IgD-negative memory B cell (primary cell): ENCODE measurements at regions not wholly inside any gene's neighbourhood (a gene's known extent, or its start where the extent isn't known, plus 50 kb on each side); places are given as distances from the start of the nearest gene placed in this dataset.
"Not testable (repeated sequence)": the region's sequence is repeated elsewhere in the genome, so short reads cannot be mapped to it uniquely, and the experiment has no call there.

ENCODE experiments used
- H3K27ac Mint-ChIP-seq, 3 donors: one replicate each; pipeline ENCODE4 v1.8.0; 2020 to 2022; ENCODE audit warnings: mild to moderate bottlenecking in 3 of 3, mixed read lengths in 3 of 3, moderate library complexity in 1 of 3
- H3K27me3 Mint-ChIP-seq: one replicate; pipeline ENCODE4 v1.8.0; 2021; ENCODE audit warnings: mixed read lengths
- H3K36me3 Mint-ChIP-seq: one replicate; pipeline ENCODE4 v1.8.0; 2020; ENCODE audit warnings: mild to moderate bottlenecking, mixed read lengths
- H3K4me1 Mint-ChIP-seq, 3 donors: one replicate each; pipeline ENCODE4 v1.8.0; 2020 to 2022; ENCODE audit warnings: mixed read lengths in 3 of 3, mild to moderate bottlenecking in 1 of 3
- H3K4me3 Mint-ChIP-seq, 4 donors: one replicate each; pipeline ENCODE4 v1.8.0; 2020 to 2022; ENCODE audit warnings: mild to moderate bottlenecking in 4 of 4, mixed read lengths in 4 of 4, moderate library complexity in 3 of 4
- H3K9me3 Mint-ChIP-seq, 3 donors: one replicate each; pipeline ENCODE4 v1.8.0; 2020 to 2021; ENCODE audit warnings: mixed read lengths in 3 of 3, mild to moderate bottlenecking in 1 of 3

DNA sequence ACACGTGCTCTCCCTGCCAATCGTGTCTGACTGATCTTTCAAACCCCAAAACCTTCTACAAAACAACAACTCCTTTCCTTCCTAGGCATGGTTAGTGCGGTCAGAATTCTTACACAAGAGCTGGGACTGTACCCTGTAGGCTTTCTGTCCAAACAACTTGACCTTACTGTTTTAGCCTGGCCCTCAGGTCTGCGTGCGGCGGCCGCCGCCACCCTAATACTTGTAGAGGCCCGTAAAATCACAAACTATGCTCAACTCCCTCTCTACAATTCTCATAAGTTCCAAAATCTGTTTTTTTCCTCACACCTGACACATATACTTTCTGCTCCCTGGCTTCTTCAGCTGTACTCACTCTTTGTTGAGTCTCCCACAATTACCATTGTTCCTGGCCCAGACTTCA is 814.3 kb upstream of the VRK2 start:
- not testable (repeated sequence) for H3K4me1 Mint-ChIP-seq, H3K27ac Mint-ChIP-seq, H3K4me3 Mint-ChIP-seq, H3K9me3 Mint-ChIP-seq, H3K36me3 Mint-ChIP-seq, H3K27me3 Mint-ChIP-seq

- not testable (repeated sequence) for H3K27me3 Mint-ChIP-seq, H3K4me3 Mint-ChIP-seq, H3K36me3 Mint-ChIP-seq, H3K4me1 Mint-ChIP-seq, H3K27ac Mint-ChIP-seq
- peaks cover 16 to 42% (median 20%) of the 10 kb centered on the region in 3 donors for H3K9me3 Mint-ChIP-seq
Observed at GRCh38 chr2:57251495-57251894, 795.1 kb upstream of the VRK2 start.

DNA sequence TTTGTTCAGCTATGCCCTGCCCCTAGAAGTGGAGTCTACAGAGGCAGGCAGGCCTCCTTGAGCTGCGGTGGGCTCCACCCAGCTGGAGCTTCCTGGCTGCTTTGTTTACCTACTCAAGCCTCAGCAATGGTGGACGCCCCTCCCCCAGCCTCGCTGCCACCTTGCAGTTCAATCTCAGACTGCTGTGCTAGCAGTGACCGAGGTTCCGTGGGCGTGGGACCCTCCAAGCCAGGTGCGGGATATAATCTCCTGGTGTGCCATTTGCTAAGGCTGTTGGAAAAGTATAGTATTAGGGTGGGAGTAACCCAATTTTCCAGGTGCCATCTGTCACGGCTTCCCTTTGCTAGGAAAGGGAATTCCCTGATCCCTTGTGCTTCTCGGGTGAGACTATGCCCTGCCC is 770.2 kb upstream of the VRK2 start:
- H3K9me3 Mint-ChIP-seq: peaks cover 6 to 21% (median 12%) of the 10 kb centered on the region in 3 donors
- H3K4me1 Mint-ChIP-seq, H3K27ac Mint-ChIP-seq, H3K27me3 Mint-ChIP-seq, H3K36me3 Mint-ChIP-seq, H3K4me3 Mint-ChIP-seq: not testable (repeated sequence)

DNA sequence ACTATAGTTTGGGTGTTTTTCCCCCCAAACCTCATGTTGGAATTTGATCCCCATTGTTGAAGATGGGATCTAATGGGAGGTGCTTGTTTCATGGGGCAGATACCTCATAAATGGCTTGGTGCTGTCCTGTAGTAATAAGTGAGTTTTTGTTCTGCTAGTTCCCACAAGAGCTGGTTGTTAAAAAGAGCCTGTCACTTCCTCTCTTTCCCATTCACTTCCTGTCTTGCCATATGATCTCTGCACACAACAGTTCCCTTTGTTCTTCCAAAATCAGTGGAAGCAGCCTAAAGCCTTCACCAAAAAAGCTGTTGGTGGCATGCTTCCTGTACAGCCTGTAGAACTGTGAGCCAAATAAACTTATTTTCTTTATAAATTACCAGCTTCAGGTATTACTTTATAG is 768.2 kb upstream of the VRK2 start:
- no peak overlapping the region for H3K4me3 Mint-ChIP-seq
- H3K36me3 Mint-ChIP-seq: peaks cover 3% of the 10 kb centered on the region
- no peaks in the 10 kb centered on the region for H3K27me3 Mint-ChIP-seq
- H3K4me1 Mint-ChIP-seq: no peaks in the 10 kb centered on the region
- no peak overlapping the region for H3K27ac Mint-ChIP-seq
- peaks cover 6 to 19% (median 12%) of the 10 kb centered on the region in 3 donors for H3K9me3 Mint-ChIP-seq

- peaks cover 2% of the 10 kb centered on the region for H3K36me3 Mint-ChIP-seq
- no peaks in the 10 kb centered on the region for H3K4me1 Mint-ChIP-seq
- H3K4me3 Mint-ChIP-seq: no peak overlapping the region
Observed at GRCh38 chr2:57291209-57291608, 755.4 kb upstream of the VRK2 start.

GRCh38 chr2:57296795-57297517 is 749.6 kb upstream of the VRK2 start:
- H3K4me1 Mint-ChIP-seq: no peaks in the 10 kb centered on the region
- no peaks in the 10 kb centered on the region for H3K36me3 Mint-ChIP-seq
- H3K4me3 Mint-ChIP-seq: no peak overlapping the region
- peaks cover 0 to 4% (median 0%) of the 10 kb centered on the region in 3 donors for H3K9me3 Mint-ChIP-seq
- H3K27ac Mint-ChIP-seq: no peak overlapping the region
- no peaks in the 10 kb centered on the region for H3K27me3 Mint-ChIP-seq

More at GRCh38 chr2:57291209-57291608, 755.4 kb upstream of the VRK2 start:
- H3K27ac Mint-ChIP-seq: no peak overlapping the region
- no peaks in the 10 kb centered on the region for H3K27me3 Mint-ChIP-seq
- peaks cover 0 to 2% (median under 1%) of the 10 kb centered on the region in 3 donors for H3K9me3 Mint-ChIP-seq

DNA sequence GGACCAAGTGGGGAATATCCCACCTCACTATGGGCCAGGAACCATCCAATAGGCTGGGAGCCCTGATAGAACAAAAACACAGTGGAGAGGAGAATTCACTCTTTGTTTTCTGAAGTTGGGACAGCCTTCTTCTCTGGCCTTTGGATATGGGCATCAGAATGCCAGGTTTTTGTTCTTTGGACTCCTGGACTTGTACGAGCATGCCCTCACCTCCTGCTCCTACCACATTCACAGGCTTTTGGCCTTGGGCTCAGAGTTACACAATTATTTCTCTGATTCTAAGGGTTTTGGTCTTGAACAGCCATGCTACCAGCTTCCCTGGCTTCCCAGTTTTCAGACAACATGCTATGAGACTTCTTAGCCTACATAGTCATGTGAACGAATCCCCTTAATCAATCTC is 732.9 kb upstream of the VRK2 start:
- Mint-ChIP-seq H3K4me1 (no peaks in the 10 kb centered on the region), H3K36me3 (peaks cover 3% of the 10 kb centered on the region), H3K27ac (no peak overlapping the region), H3K9me3 (peaks cover 0 to 1% (median 0%) of the 10 kb centered on the region in 3 donors), H3K27me3 (no peaks in the 10 kb centered on the region), H3K4me3 (no peak overlapping the region)

DNA sequence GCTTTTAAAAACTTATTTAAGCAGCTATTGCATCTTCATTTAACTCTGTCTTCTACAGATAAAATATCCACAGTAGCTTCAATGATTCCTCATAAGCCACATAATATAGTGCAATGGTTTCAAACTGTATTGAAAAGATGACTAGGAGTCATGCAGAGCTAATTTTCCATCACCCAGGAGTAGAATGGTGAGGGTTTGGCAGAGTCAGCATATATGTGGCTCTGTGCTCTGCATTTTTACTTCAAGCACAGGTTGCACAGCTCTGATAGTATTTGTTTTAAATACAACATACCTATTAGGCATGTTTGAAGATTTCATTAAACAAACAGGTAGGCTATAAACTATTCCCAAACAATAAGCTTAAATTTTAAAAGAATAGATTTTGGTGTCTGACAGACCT is 731.9 kb upstream of the VRK2 start:
- Mint-ChIP-seq H3K27me3 (no peaks in the 10 kb centered on the region), H3K9me3 (peaks cover 0 to 5% (median 0%) of the 10 kb centered on the region in 3 donors), H3K36me3 (peaks cover 3% of the 10 kb centered on the region), H3K4me1 (no peaks in the 10 kb centered on the region), H3K4me3 (no peak overlapping the region), H3K27ac (no peak overlapping the region)

DNA sequence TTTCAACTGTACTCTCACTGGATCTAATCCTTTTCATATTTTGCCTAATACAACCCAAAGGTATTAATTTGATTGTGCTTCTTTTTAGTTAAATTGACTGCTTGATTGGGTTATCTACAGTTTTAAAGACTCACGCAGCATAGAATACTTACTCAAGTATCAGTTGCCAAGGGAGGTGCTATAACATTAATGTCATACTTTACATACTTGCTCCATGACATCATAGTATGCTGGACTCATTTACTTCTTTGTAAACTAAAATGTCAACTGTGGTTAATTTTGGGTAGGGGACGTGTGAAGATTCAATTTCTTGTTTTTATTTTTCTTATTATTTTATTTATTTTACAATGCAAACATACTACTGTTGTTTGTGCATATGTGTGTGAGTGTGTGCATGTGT is 716.2 kb upstream of the VRK2 start:
- Mint-ChIP-seq H3K27me3 (no peaks in the 10 kb centered on the region), H3K9me3 (no peaks in the 10 kb centered on the region), H3K4me1 (no peaks in the 10 kb centered on the region), H3K36me3 (no peaks in the 10 kb centered on the region), H3K27ac (no peak overlapping the region), H3K4me3 (no peak overlapping the region)

DNA sequence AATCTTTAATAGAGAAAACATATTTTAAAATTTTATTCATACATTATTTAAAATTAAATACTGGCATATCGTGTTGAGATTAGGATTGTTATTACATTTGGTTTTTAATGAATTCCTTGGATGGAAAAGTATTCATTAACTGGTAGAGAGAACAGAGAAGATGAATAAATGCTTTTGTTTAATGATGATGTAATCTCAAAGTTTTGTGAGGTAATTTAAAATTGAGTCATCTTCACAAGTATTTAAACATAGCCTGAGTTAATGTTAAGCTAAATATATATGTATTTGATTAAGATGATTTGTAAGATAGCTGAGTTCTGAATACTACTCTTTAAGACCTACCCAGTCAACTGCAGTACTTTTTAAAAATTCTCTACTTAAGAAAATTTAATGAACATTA is 713.4 kb upstream of the VRK2 start:
- Mint-ChIP-seq H3K4me1 (no peaks in the 10 kb centered on the region), H3K9me3 (peaks cover 0 to 2% (median 0%) of the 10 kb centered on the region in 3 donors), H3K4me3 (no peak overlapping the region), H3K36me3 (no peaks in the 10 kb centered on the region), H3K27me3 (no peaks in the 10 kb centered on the region), H3K27ac (no peak overlapping the region)

DNA sequence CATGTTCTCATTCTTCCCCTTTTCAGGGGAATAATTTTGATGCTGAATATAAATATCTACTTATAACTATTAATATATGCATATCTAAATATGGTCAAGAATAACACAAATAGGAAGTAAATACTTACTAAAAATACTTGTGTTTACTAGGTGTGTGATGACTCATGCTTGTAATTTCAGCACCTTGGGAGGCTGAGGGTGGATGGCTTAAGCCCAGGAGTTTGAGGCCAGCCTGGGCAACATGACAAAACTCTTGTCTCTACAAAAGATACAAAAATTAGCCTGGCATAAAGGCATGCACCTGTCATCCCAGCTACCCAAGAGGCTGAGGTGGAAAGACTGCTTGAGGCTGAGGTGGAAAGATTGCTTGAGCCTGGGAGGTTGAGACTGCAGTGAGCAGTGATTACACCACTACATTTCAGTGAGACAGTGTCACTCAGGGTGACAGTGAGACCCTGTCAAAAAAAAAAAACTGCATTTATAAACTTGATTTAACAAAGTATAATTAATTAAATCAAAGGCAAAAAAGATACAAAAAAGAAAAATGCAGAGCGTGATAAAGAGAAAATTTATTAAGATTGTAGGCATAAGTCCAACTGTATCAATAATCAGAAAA is 703.1 kb upstream of the VRK2 start:
- Mint-ChIP-seq H3K9me3 (peaks cover 13 to 16% (median 14%) of the 10 kb centered on the region in 3 donors), H3K4me1 (peaks cover 0 to 1% (median 0%) of the 10 kb centered on the region in 3 donors), H3K27me3 (no peaks in the 10 kb centered on the region), H3K27ac (no peak overlapping the region), H3K4me3 (no peak overlapping the region), H3K36me3 (peaks cover 6% of the 10 kb centered on the region)

DNA sequence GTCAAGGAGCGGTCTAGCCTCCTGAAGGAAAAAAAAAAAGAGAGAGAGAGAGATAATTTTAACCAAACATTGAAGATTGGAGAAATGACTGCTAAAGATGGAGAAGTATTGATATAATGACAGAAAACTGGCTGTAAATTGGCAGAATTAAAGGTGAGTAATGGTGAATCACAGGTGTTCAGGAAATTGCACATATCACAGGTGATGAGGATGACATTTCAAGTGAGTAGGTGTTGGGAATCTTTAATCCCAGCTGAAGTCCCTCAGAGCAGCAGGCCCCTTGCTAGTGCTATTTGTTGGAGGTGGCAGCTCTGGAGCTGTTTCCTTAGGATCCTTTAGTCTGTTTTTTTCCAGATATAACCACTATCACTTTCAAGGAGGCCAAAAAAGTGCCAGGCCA is 678.4 kb upstream of the VRK2 start:
- Mint-ChIP-seq H3K27ac (peak overlapping the region in 1 of 3 donors; percentile 19), H3K4me1 (no peaks in the 10 kb centered on the region), H3K36me3 (no peaks in the 10 kb centered on the region), H3K27me3 (no peaks in the 10 kb centered on the region), H3K9me3 (peaks cover 0 to 5% (median 3%) of the 10 kb centered on the region in 3 donors), H3K4me3 (no peak overlapping the region)

GRCh38 chr2:57370882-57371585 is 675.6 kb upstream of the VRK2 start:
- Mint-ChIP-seq H3K4me3 (no peak overlapping the region), H3K27me3 (no peaks in the 10 kb centered on the region), H3K27ac (no peak overlapping the region), H3K4me1 (no peaks in the 10 kb centered on the region), H3K36me3 (no peaks in the 10 kb centered on the region), H3K9me3 (peaks cover 0 to 2% (median 0%) of the 10 kb centered on the region in 3 donors)

- no peaks in the 10 kb centered on the region for H3K36me3 Mint-ChIP-seq
- H3K27me3 Mint-ChIP-seq: no peaks in the 10 kb centered on the region
- H3K4me3 Mint-ChIP-seq: no peak overlapping the region
- no peaks in the 10 kb centered on the region for H3K4me1 Mint-ChIP-seq
- H3K27ac Mint-ChIP-seq: no peak overlapping the region
- peaks cover 0 to 2% (median 0%) of the 10 kb centered on the region in 3 donors for H3K9me3 Mint-ChIP-seq
Observed at GRCh38 chr2:57372237-57372984, 674.2 kb upstream of the VRK2 start.

GRCh38 chr2:57373530-57373929 is 673.1 kb upstream of the VRK2 start:
- Mint-ChIP-seq H3K4me1 (no peaks in the 10 kb centered on the region), H3K9me3 (peaks cover 0 to 2% (median 0%) of the 10 kb centered on the region in 3 donors), H3K36me3 (no peaks in the 10 kb centered on the region), H3K4me3 (no peak overlapping the region), H3K27me3 (no peaks in the 10 kb centered on the region), H3K27ac (no peak overlapping the region)
